ENCODE measurements at regions not wholly inside any gene's neighbourhood (a gene's known extent, or its start where the extent isn't known, plus 50 kb on each side); places are given as distances from the start of the nearest gene placed in this dataset.

- TF ChIP-seq REST (IDR thresholded peaks at IDR 0.05) (no peak), SP1 (IDR thresholded peaks at IDR 0.05) (no peak), RXRA (IDR thresholded peaks at IDR 0.05) (no peak)
Measured at GRCh38 chr1:4022715-4023114, 122.6 kb upstream of the C1orf174 start (continued).

GRCh38 chr1:4023678-4024077 lies 123.6 kb upstream of the C1orf174 start:
- H3K27ac ChIP-seq (ENCODE audit: low read depth in 1 of 2, low read length in 2 of 2): no peak overlapping the region
- H3K4me1 ChIP-seq (ENCODE audit: control insufficient read depth in 4 of 4, insufficient read depth in 4 of 4, low read length in 3 of 4): no peaks in the 10 kb centered on the region
- H3K4me3 ChIP-seq (ENCODE audit: low read depth in 1 of 3, low read length in 3 of 3): no peak overlapping the region
- H3K9me3 ChIP-seq (ENCODE audit: control insufficient read depth in 4 of 4, low read length in 3 of 4): no peaks in the 10 kb centered on the region
- TF ChIP-seq CTCF (IDR thresholded peaks at IDR 0.05; ENCODE audit: low read depth, low read length, missing input control) (no peak), FOXA2 (IDR thresholded peaks at IDR 0.05) (no peak), SP1 (IDR thresholded peaks at IDR 0.05) (no peak), RAD21 (IDR thresholded peaks at IDR 0.05) (no peak), NR2F2 (IDR thresholded peaks at IDR 0.05) (no peak), RXRA (IDR thresholded peaks at IDR 0.05) (no peak), REST (IDR thresholded peaks at IDR 0.05) (no peak), EGR1 (IDR thresholded peaks at IDR 0.05; ENCODE audit: low read depth in 2 of 2) (no peak), JUND (IDR thresholded peaks at IDR 0.05) (no peak), HNF4G (IDR thresholded peaks at IDR 0.05) (no peak), MAX (IDR thresholded peaks at IDR 0.05) (no peak), FOXA1 (IDR thresholded peaks at IDR 0.05) (no peak), YY1 (IDR thresholded peaks at IDR 0.05) (no peak)
- H3K27me3 ChIP-seq (ENCODE audit: control insufficient read depth in 4 of 4, insufficient read depth in 4 of 4, low read length in 3 of 4): peaks cover 0 to 4% (median 0%) of the 10 kb centered on the region in 4 donors
- H3K9ac ChIP-seq (ENCODE audit: low read depth in 1 of 2, low read length in 2 of 2): no peak overlapping the region
- whole genome bisulfite sequencing: 64% methylated on average over 5 of the region's 5 CpGs
- DNase-seq (ENCODE audit: low spot score): no peak
- no peaks in the 10 kb centered on the region for H3K36me3 ChIP-seq (ENCODE audit: control insufficient read depth in 4 of 4, insufficient read depth in 3 of 4, low read depth in 1 of 4, low read length in 3 of 4)
